ENCODE measurements at regions not wholly inside any gene's neighbourhood (a gene's known extent, or its start where the extent isn't known, plus 50 kb on each side); places are given as distances from the start of the nearest gene placed in this dataset.

- no peak for TF ChIP-seq ZNF395 (CRISPR knock-in tag; IDR thresholded peaks at IDR 0.05)
- TF ChIP-seq COPS2 (conservative IDR thresholded peaks at IDR 0.05): no peak
- no peak for TF ChIP-seq FOXP1 (CRISPR knock-in tag; IDR thresholded peaks at IDR 0.05)
Observed at GRCh38 chr2:8026381-8026780, 655.5 kb upstream of the ID2 start (continued).

GRCh38 chr2:8027387-8027786 is 654.5 kb upstream of the ID2 start:
- Histone ChIP-seq H3K9me3 (replicated peaks; ENCODE audit: control insufficient read depth, insufficient read depth, low read depth, low read length) (no peaks in the 10 kb centered on the region), H4K20me1 (replicated peaks; ENCODE audit: control insufficient read depth, insufficient read depth, low read length) (0 out of 2 replicates have a peak, but pooled peaks cover 5% of the 10 kb centered on the region), H3K27ac (ENCODE audit: extremely low read depth, low read depth, low read length) (no peak overlapping the region), H3K36me3 (ENCODE audit: control insufficient read depth, insufficient read depth, low read length) (no peaks in the 10 kb centered on the region), H3K9ac (ENCODE audit: insufficient read depth in 1 of 2, low read depth in 2 of 2, low read length in 2 of 2) (no peak overlapping the region), H3K4me3 (no peak overlapping the region), H3K79me2 (ENCODE audit: control insufficient read depth, insufficient read depth, low read length) (no peaks in the 10 kb centered on the region), H3K4me2 (ENCODE audit: insufficient read depth, low read length) (no peak overlapping the region), H3K27me3 (ENCODE audit: control insufficient read depth in 2 of 2, insufficient read depth in 2 of 2, low read length in 2 of 2) (peaks cover 20 to 69% of the 10 kb centered on the region in 2 experiments; a peak in 4 of 5 replicates), H3K9me1 (ENCODE audit: control insufficient read depth, insufficient read depth, low read length) (no peaks in the 10 kb centered on the region), H2AFZ (ENCODE audit: low read depth, low read length) (no peak overlapping the region), H3K4me1 (replicated peaks in 1 of 2; ENCODE audit: control insufficient read depth in 2 of 2, insufficient read depth in 2 of 2, low read length in 2 of 2) (no peaks in the 10 kb centered on the region; a peak in 1 of 5 replicates)
- CTCF ChIA-PET (ENCODE audit: low intra/inter-chr PET ratio): no interaction called here
- intact Hi-C loops (cut with micrococcal nuclease) (no loop called here), in situ Hi-C loops (cut with MboI) (no loop called here)
- no peak for ATAC-seq
- TF ChIP-seq ETV1 (tag; conservative IDR thresholded peaks at IDR 0.05; ENCODE audit: low read depth) (no peak), TBP (optimal IDR thresholded peaks at IDR 0.05; ENCODE audit: low read depth, low read length) (no peak), NR2F6 (CRISPR knock-in tag; IDR thresholded peaks at IDR 0.05) (no peak), SETDB1 (IDR thresholded peaks at IDR 0.05; ENCODE audit: low read length) (no peak), ZBTB49 (CRISPR knock-in tag; IDR thresholded peaks at IDR 0.05; ENCODE audit: borderline replicate concordance) (no peak), DMBX1 (CRISPR knock-in tag; IDR thresholded peaks at IDR 0.05; ENCODE audit: borderline replicate concordance) (no peak), ZNF511 (CRISPR knock-in tag; IDR thresholded peaks at IDR 0.05) (no peak), ESRRA (IDR thresholded peaks at IDR 0.05; ENCODE audit: borderline replicate concordance, low read depth) (no peak), DIDO1 (tag; IDR thresholded peaks at IDR 0.05; ENCODE audit: low read depth) (no peak), ZNF766 (CRISPR knock-in tag; conservative IDR thresholded peaks at IDR 0.05) (no peak), SFPQ (IDR thresholded peaks at IDR 0.05; ENCODE audit: low read depth, low read length) (no peak), FOXK1 (CRISPR knock-in tag; IDR thresholded peaks at IDR 0.05; ENCODE audit: borderline replicate concordance) (no peak)
- under 1% methylated on average over 11 of the region's 11 CpGs for WGBS (ENCODE audit: insufficient coverage, low coverage, missing lambda C conversion rate)
- FAIRE-seq: no peak
- POLR2A ChIA-PET: no interaction called here
- BruUV-seq (replicated peaks): no TSS peak
- no peak for DNase-seq (ENCODE audit: extremely low read depth in 1 of 4, low spot score in 3 of 4)

Data from K562 (cell line).